ENCODE measurements at regions not wholly inside any gene's neighbourhood (a gene's known extent, or its start where the extent isn't known, plus 50 kb on each side); places are given as distances from the start of the nearest gene placed in this dataset.
"Not testable (repeated sequence)": the region's sequence is repeated elsewhere in the genome, so short reads cannot be mapped to it uniquely, and the experiment has no call there.

DNA sequence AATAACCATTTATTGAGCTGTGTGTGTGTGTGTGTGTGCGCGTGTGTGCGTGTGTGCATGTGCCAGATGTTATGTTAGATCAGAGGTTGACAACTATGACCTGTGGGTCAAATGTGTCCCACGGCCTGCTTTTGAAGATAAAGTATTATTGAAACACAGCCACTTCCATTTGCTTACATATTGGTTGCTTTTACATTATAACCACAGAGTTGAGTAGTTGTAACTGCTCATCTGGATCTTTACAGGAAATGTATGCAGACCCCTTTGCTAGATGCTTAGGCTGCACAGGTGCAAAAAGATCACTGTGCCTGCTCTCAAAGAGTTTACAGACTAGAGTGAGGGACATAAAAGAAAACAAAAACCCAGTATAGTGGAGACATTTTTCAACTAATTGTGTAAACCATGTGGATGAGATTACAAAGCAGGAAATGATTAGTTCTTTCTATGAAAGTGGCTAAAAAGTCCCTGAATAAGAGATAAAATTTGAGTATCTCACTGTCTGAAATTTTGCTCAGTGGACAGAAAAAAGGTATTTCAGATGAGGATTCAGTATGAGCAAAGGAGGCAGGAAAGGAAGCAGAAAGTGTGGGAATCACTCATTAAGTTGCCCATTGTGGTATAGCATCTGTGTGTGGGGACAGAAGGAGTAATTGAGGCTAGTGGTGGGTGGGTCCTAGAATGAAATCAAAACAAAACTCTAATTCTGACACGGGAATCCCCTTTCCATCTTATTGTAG, 188.4 kb downstream of the PAH start:
- no peak for DNase-seq (ENCODE audit: low read depth)

DNA sequence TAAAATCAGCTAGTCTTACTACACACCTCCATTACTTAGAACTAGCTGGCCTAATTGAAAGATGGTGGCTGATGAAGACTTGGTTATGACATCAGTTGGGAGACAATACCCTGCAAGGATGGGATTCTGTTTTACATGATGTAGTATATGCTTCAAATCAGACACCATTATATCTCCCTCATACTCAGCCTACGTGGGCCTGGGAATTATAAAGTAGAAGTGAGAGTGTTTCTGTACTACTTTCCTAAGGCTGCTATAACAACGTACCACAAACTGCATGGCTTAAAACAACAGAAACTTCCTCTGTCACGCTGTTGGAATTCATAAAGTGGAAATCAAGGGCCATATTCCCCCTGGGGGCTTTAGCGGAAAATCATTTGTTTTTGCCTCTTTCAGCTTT, 190.4 kb downstream of the PAH start:
- no peak for DNase-seq (ENCODE audit: low read depth)

DNA sequence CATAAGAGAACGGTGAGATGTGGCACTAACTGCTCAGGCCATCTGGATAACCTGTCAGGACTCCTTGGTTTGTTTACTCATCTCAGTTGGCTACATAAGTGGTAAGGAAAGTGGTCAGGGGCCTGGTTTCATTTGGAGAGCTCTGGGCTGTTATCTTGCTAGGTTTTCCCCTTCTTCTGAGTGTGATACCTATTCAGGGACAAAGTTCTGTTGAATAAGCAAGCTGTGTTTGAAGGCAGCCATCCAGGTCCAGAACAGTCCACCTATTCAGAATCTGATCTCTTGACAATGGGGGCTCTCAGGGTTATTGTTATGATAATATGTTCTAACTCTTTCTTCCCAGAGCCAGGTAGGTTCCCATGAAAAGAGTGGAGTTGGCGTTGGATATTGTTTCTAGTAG, 194.9 kb downstream of the PAH start:
- DNase-seq (ENCODE audit: low read depth), result no peak

DNA sequence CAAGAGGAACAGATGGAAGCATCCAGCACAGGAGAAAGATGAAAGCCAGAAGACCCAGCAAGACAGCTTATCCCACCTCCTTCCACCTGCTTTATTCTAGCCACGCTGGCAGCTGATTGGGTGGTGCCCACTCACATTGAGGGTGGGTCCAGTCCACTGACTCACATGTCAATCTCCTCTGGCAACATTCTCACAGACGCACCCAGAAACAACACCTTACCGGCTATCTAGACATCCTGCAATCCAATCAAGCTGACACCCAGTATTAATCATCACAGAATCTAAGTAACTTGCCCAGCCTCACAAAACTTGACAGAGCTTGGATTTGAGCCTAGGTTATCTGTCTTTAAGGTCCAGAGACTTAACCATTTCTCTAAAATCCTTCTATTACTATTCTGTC, 208.9 kb downstream of the PAH start:
- DNase-seq (ENCODE audit: low read depth), result no peak

DNA sequence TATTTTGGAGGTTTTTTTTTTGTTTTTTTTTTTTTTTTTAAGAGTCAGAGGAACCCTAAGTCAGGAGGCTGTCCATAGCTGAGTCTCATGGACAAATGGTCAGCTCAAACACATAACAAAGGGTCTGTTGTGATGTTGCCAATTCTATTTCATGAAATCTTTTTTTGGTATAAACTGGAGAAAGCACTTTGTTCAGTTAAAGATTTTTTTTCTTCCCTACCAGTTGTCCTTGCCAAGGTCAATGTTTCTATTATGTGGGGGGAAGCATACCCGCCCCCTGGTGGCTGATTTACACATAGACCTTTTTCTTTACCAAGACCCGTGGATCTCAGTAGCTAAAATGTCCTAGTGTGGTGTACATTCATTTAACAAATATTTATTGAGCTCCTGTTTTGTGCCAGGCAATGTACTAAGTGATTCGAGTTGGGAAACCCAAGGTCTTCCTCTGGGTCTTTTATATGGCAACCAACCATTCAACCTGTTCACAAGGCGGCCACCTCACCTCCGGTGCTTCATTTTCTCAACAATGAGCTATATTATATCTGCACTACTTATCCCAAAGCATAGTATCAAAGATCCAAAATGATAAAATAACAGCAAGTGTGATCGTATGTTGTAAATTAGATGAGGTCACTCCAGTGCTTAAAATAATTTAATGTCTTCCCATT, 214.5 kb downstream of the PAH start:
- DNase-seq (ENCODE audit: low read depth), result peak; percentile 30

DNA sequence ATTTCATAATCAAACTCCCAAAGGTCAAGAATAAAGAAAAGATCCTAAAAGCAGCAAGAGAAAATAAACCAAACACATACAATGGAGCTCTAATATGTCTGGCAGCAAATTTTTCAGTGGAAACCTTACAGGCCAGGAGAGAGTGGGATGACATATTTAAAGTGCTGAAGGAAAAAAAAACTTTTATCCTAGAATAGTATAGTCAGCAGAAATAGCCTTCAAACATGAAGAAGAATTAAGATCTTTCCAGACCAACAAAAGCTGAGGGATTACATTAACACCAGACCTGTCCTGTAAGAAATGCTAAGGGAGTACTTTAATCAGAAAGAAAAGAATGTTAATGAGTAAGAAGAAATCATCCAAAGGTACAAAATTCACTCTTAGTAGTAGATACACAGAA, 215.7 kb upstream of the IGF1 start:
- no peak for DNase-seq (ENCODE audit: low read depth)

DNA sequence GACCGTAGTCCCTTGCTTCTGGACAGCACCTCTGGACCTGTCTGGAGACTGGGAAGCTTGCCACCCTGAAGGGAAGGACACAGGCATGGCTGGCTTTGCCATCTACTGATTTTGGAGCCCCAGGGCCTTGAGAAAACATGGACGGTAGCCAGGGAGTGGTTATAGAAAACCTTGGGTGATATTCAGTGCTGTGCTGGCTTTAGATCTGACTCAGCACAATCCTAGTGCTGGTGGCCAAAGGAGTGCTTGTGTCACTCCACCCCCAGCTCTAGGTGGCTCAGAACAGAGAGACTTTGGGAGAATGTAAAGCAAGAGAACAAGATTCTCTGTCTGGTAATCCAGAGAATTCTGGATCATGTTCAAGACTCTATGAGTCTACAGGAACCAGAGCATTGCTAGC, 214.5 kb upstream of the IGF1 start:
- no peak for DNase-seq (ENCODE audit: low read depth)

DNA sequence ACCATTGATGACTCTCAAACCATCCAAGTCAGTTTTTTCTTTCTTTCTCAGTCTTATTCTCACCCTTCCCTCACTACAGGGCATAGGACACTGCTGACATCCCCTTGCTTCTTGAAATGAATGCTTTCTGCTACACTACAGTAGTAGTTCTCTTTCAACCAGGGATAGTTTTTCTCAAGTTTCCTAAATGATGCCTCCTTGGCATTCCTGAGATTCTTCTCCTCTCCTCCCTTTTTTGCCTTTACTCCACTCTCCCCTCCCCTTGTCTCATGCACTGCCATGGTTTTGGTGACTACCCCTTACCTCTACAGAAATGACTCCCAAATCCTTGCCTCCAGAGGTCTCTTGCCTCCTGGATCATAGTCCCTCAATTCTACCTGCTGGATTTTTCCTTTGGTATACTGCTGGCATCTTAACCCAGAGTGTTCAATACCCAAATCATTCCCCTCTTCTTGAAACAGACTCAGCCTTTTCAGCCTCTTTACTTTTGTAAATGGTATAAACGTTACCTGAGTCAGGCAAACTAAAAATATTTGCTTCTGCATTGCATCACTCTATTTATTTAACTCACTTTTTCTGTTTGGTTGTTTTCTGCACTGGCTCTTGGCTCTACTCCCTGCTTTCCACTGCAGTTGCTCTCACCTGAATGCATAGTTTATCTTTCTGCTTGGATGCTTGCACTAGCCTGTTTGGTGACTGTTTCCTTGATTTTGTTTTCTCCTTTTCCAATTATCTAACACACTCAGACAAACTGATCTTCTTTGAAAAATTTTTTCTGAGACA, 211.6 kb upstream of the IGF1 start:
- no peak for DNase-seq (ENCODE audit: low read depth)

DNA sequence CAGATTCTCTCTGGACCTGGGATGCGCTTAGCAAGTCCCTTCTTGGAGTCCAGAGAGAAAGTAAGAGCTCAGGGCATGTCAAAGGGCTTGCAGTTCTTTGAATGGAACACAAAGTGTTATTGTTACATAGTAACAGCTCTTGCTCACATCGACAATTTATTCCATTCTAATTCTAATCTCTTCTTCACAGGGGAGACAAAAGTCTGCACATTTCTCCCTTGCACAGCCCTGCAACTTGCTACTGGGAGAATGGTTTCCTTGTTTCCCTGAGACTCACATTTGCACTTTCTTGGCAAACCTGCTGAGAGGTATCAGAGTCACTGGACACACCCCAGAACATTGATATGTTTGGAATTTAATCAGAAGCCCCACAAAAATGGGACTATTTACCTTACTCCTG, 209.9 kb upstream of the IGF1 start:
- no peak for DNase-seq (ENCODE audit: low read depth)

DNA sequence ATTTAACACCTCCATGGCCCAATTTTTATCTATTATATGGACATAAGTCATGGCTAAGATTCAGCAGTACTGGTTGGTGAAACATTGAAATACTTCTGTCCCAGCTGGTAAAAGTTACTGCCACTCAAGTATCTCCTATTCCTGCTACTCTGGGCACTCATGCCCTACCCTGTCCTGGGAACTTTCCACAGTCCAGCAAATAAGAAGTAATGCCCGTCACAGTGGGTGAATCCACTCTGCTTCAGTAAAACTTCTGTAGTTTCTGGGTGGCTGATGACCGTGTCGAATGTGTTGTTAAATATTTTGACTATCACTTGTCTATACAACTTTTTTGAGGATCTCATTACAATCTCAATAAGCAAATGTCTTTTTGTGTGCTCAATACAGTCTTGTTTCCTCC, 209.3 kb upstream of the IGF1 start:
- no peak for DNase-seq (ENCODE audit: low read depth)

DNA sequence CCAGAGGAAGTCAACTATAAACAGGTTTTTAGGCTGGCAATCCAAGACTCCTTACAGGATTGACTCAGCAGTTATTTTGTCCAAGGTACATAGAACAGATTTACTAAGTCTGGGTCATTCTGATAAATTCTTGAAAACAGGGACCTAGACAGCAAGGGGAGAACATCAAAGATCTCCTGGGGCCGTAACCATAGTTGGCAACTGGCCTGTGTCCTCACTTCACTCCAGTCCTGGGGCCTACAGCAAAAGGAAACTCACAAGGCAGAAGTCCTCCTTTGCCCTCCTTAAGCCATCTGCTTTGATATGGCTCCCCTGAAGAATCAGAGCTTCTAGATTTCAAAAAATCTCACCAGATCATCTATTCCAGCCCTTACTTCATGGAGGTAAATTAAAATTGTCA, 207.2 kb upstream of the IGF1 start:
- DNase-seq (ENCODE audit: low read depth), result no peak

DNA sequence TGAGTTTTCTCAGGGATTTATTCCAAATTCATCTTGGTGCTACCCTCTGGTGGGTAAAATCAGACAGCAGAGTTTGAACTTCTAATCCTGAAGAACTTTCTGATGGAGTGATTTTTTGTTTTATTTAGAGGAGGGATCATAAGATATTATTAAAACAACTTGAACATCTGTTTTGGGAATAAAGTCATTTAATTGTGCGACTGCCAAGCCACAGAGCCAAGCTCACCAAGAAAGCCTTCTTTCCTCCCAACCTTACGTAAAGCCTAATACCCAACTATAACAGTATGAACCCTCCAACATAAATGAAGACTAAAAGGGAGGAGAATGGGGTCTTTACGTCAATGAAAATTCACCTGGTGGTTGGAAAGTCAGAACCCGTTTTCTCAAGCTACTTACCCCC, 205.5 kb upstream of the IGF1 start:
- no peak for DNase-seq (ENCODE audit: low read depth)

DNA sequence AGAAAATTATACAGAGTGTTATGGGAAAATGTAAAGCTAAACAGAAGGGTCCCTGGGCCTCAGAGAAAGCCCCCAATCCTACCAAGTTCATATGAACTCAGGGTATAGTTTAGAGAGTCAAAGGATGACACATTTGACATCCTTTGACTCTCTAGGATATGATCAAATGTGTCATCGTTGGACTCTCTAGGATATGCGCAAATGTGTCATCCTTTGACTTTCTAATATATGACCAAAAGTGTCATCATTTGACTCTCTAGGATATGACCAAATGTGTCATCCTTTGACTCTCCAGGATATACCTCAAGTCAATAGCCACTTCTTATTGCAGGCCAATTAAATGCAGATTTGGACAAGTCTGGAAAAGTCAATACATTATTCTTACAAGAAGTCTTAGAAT, 204.8 kb upstream of the IGF1 start:
- DNase-seq (ENCODE audit: low read depth), result no peak

DNA sequence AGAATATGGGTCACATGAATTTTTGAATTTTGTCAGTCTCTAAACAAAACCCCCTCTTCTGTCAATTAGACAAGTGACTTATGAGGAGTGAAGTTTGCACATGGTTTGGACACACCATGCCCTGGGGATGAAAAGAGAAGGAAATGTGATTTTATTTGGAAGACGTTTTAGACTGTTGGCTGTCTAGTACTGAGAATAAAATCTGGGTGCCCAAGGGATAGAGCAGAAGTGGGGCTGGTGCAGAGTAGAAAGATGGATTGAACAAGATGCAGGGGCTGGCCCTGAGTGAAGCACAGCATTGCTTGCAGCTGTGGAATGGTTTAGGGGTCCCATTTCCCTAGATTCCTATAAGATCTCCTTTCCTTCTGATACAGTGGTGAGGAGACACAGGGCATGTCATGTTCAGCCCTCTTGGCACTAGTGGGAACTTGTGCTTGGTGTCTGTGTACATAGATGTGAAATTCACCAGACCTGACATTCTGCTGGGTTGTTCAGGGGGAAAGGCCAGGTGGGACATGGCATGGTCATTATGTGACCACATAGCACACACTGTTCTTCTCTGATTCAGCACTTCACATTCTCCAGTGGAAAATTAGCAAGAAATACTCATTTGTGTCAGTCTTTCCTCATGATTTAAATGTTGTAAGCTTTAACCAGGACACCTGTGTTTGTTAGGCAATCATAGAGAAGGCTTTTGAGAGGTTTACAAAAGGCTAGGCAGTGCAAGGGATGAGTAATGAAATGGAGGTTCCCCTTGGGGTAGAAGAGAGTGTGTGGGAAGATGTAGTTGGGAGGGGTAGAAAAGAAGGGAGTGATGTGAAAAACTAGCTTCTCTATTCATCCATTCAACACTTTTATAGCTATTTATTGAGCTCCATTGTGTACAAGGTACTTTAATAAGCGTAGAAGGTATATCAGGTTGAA, 202.3 kb upstream of the IGF1 start:
- no peak for DNase-seq (ENCODE audit: low read depth)

DNA sequence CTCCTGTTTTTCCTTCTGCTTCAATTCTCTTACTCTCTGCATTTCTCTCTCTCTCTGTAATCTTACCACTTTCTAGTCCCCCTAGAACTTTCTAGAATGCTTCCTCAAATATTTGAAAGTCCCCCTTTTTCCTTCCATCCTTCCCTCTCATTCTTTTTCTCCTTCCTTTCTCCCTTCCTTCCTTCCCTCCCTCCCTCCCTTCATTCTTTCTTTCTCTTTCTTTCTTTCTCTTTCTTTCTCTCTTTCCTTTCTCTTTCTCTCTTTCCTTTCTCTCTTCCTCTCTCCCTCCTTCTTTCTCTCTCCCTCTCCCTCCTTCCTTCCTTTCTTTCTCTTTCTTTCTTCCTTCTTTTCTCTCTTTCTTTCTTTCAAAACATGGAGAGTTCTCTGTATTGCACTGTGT, 201.4 kb upstream of the IGF1 start:
- DNase-seq (ENCODE audit: low read depth), result no peak

DNA sequence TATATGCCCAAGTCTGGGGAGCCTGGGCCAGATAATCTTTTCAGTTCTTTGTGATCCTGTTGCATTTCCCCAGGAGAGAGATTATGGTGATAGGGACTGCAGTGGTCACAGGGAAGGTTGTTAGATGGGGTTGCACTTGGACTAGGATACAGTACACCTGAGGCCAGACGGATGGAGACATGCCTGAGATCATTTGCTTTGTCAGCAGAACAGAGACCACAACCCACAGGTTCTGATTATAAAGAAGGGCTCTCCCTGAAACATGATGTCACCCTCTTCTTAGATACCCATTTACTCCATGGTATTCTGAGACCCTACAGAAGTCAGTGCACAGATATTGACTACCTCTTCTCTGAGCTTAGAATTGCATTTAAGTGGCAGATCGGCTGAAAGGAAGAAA, 200.9 kb upstream of the IGF1 start:
- DNase-seq (ENCODE audit: low read depth), result no peak

DNA sequence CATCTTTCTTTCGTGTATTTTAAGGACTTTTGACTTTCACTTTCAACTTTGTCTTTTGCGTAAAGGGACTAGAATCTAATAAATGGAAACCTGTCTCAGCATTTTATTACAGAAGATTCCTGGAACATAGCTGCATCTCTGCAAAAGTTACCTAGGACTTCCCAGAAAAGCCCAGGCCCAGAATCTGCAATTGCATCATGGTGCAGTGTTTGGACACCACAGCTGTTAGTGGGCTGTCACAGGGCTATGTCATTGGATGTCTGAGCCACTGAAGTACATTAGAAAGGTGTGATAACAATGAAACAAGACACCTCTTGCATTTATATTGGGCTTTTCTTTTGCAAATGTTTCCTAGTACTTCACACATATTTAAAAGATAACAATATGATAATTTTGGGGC, 199.9 kb upstream of the IGF1 start:
- DNase-seq (ENCODE audit: low read depth), result no peak

DNA sequence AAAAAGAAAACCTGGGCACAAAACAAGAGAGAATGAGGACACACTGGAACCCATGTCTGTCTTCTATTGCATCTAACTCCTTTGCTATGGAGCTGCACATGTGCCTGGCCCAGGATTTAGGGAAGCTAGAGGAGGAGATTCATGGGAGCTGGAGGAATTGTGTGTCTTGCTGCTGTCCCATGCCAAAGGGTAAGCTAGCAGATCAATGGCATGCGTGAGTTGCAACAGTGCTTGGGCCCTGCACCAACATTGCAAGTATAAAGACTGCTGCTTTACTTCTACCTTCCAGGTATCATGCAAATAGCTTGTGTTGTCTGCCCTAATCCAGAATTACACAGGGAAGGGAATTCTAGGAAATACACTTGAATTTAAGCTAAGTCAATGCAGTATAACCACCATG, 196.4 kb upstream of the IGF1 start:
- DNase-seq (ENCODE audit: low read depth), result no peak

DNA sequence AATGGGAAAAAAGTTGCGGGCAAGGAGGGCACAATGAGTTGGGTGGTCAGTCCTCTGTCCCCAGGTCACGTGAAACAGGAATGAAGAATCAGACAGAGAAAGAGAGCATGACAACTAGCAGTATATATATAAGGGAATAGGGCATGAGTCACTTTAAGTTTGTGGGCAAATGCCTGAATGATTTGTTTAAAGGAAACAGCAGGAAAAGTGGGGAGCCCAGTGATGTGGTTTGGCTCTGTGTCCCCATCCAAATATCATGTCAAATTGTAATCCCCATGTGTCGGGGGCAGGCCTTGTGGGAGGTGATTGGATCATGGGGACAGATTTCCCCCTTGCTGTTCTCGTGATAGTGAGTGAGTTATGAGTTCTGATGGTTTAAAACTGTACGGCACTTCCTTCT, 195.3 kb upstream of the IGF1 start:
- no peak for DNase-seq (ENCODE audit: low read depth)

DNA sequence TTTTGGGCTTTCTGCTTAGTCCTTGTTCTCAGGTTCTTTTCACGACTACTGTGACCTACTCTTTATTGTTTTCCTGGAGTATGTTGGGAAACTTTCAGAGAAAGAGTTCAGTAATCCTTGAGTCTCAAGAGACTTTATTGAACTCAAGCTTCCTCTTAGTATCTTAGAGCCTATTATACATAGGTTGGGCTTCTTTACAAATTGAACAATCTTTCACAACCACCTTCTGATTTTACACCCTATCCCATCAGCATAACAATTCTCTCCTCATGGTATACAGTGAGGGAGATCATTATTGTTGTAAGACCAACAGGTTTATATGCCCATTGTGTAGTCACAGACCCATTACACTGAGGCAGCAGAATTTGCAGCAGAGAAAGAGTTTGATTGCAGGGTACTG, 193.2 kb upstream of the IGF1 start:
- no peak for DNase-seq (ENCODE audit: low read depth)

DNA sequence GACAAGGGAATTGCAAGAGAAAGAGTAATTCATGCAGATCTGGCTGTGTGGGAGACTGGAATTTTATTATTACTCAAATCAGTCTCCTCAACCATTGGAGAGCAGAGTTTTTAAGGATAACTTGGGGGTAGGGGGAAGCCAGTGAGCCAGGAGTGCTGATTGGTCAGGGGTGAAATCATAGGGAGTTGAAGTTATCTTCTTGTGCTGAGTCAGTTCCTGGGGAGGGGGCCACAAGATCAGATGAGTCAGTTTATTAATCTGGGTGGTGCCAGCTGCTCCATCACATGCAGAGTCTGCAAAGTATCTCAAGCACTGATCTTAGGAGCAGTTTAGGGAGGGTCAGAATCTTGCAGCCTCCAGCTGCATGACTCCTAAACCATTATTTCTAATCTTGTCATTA, 191.8 kb upstream of the IGF1 start:
- not testable (repeated sequence) for DNase-seq (ENCODE audit: low read depth)

DNA sequence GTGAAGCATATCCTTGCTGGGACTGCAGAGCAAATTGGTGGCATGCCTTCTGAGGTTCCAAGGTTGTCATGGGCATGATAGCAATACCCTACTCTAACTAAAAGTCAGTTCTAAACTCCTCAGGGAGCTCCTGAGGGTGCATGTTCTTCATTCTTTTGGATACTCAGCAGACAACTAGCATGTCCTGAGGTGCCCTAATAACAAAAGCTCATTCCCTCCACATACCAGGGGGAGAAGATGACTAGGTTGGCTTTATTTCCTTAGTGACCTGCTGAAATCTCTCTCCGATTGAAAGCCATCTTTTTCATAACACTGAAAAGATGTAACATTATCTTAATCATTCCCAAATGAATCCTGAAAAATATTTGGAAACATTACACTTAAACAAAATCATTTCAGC, 188.7 kb upstream of the IGF1 start:
- no peak for DNase-seq (ENCODE audit: low read depth)
